ENCODE measurements at regions not wholly inside any gene's neighbourhood (a gene's known extent, or its start where the extent isn't known, plus 50 kb on each side); places are given as distances from the start of the nearest gene placed in this dataset.

GRCh38 chr7:82517050-82517449 lies 73.5 kb upstream of the CACNA2D1 start:
- H3K4me1 ChIP-seq (ENCODE audit: control insufficient read depth in 1 of 2, insufficient read depth in 2 of 2, low read length in 2 of 2): no peaks in the 10 kb centered on the region
- H3K4me2 ChIP-seq (ENCODE audit: low read length): no peak overlapping the region
- no peak overlapping the region for H2AFZ ChIP-seq (ENCODE audit: low read depth, low read length, poor library complexity, severe bottlenecking)
- CTCF ChIA-PET: no interaction called here
- H3K9me2 ChIP-seq (ENCODE audit: insufficient read depth): no peaks in the 10 kb centered on the region
- ATAC-seq (no peak), DNase-seq (ENCODE audit: low read depth, low spot score) (no peak)
- H3K4me3 ChIP-seq (replicated peaks in 1 of 2; ENCODE audit: low read depth in 1 of 2, low read length in 2 of 2): no peak overlapping the region
- no peaks in the 10 kb centered on the region for H4K20me1 ChIP-seq (ENCODE audit: insufficient read depth)
- POLR2A ChIA-PET: no interaction called here
- no peaks in the 10 kb centered on the region for H3K36me3 ChIP-seq (ENCODE audit: control insufficient read depth in 1 of 2, insufficient read depth in 2 of 2, low read length in 2 of 2)
- RAD21 ChIA-PET (ENCODE audit: low non-redundant PET in 1 of 2, low total read pairs in 2 of 2, uncharacterized antibody in 2 of 2, unreplicated experiment in 2 of 2): no interaction called here
- no peaks in the 10 kb centered on the region for H3K9me3 ChIP-seq (ENCODE audit: control insufficient read depth in 1 of 2, insufficient read depth in 1 of 2, low read depth in 1 of 2, low read length in 2 of 2)
- no peak overlapping the region for H3K27ac ChIP-seq (ENCODE audit: low read depth, low read length)
- no peaks in the 10 kb centered on the region for H3K79me2 ChIP-seq (ENCODE audit: insufficient read depth, low read length)
- H3K9ac ChIP-seq (ENCODE audit: low read length): no peak overlapping the region
- no peak for TF ChIP-seq REST (IDR thresholded peaks at IDR 0.05; ENCODE audit: low read depth)
- TF ChIP-seq ZNF274 (IDR thresholded peaks at IDR 0.05; ENCODE audit: low read depth, low read length): no peak
- no peak for TF ChIP-seq CEBPB (IDR thresholded peaks at IDR 0.05; ENCODE audit: low read depth)
- no peak for TF ChIP-seq CTCF (IDR thresholded peaks at IDR 0.05 in 2 of 3, conservative IDR thresholded peaks at IDR 0.05 in 1 of 3; ENCODE audit: borderline replicate concordance in 1 of 3, insufficient read depth in 1 of 3, low read depth in 2 of 3, low read length in 2 of 3)
- no peak for TF ChIP-seq JUND (IDR thresholded peaks at IDR 0.05)
- TF ChIP-seq MAX (IDR thresholded peaks at IDR 0.05): no peak
- no peak for TF ChIP-seq RAD21 (IDR thresholded peaks at IDR 0.05; ENCODE audit: low read depth)
- TF ChIP-seq ZBTB33 (IDR thresholded peaks at IDR 0.05; ENCODE audit: extremely low read depth, insufficient replicate concordance, low read length): no peak
- no peak for TF ChIP-seq TCF7L2 (IDR thresholded peaks at IDR 0.05; ENCODE audit: borderline replicate concordance, extremely low read depth, insufficient read depth, insufficient read length)
- TF ChIP-seq FOSL1 (IDR thresholded peaks at IDR 0.05; ENCODE audit: low read depth): no peak
- no peak for TF ChIP-seq CBX3 (IDR thresholded peaks at IDR 0.05; ENCODE audit: low read depth)
- no peak for TF ChIP-seq SRF (IDR thresholded peaks at IDR 0.05; ENCODE audit: low read depth)
- no peak for TF ChIP-seq ELF1 (IDR thresholded peaks at IDR 0.05; ENCODE audit: borderline replicate concordance, low read depth)
- no peak for TF ChIP-seq POLR2A (IDR thresholded peaks at IDR 0.05; ENCODE audit: borderline replicate concordance, extremely low read depth, insufficient read depth, insufficient read length)
- TF ChIP-seq ZFX (IDR thresholded peaks at IDR 0.05): no peak
- no peak for TF ChIP-seq POLR2AphosphoS5 (IDR thresholded peaks at IDR 0.05; ENCODE audit: low read depth, low read length)
- intact Hi-C loops (cut with micrococcal nuclease): no loop called here
- no TSS peak for BruUV-seq (replicated peaks)
- H3K27me3 ChIP-seq (ENCODE audit: insufficient read depth, low read length): no peaks in the 10 kb centered on the region
